Panc1 (cell line): ENCODE measurements at regions not wholly inside any gene's neighbourhood (a gene's known extent, or its start where the extent isn't known, plus 50 kb on each side); places are given as distances from the start of the nearest gene placed in this dataset.

Experiments
- ATAC-seq: fragments of 200-7000 bp; cut with Tn5 transposase; 2 replicates; pipeline ENCODE4 v1.9.1; 2020; ENCODE audit warnings: mild to moderate bottlenecking, moderate library complexity
- BruUV-seq: library from RNA; stranded (reverse); fragments of 400-500 nt; replicated peaks from 2 replicates; lab custom pipeline; 2021; lab: Mats Ljungman, UMichigan
- CTCF ChIA-PET: fragments of 300-600 bp; sonication (Branson Sonifier 250); formaldehyde crosslinking; loops from one replicate; lab custom pipeline; 2022; ENCODE audit warnings: antibody characterized with exemption; lab: Charles Lee
- POLR2A ChIA-PET: fragments of 300-600 bp; sonication (Branson Sonifier 250); formaldehyde crosslinking; loops from one replicate; lab custom pipeline; 2022; ENCODE audit warnings: antibody characterized with exemption; lab: Charles Lee
- DNase-seq: peaks from one replicate; pipeline ENCODE4 v3.0.0-alpha.2; 2010; ENCODE audit warnings: low read depth, low spot score
- H3K27ac ChIP-seq: 2 replicates; pipeline ENCODE4 v1.5.1; 2011; ENCODE audit warnings: mild to moderate bottlenecking, low read length, inconsistent platforms
- H3K27me3 ChIP-seq: fragments of 200-500 bp; sonication (Bioruptor generic); 2 replicates; pipeline ENCODE4 v1.6.0; 2014; ENCODE audit warnings: low read length, inconsistent platforms; ENCODE audit not compliant: control insufficient read depth, insufficient read depth
- H3K36me3 ChIP-seq: fragments of 200-500 bp; sonication (Bioruptor generic); 2 replicates; pipeline ENCODE4 v1.5.1; 2014; ENCODE audit warnings: inconsistent platforms, mild to moderate bottlenecking, low read length, moderate library complexity; ENCODE audit not compliant: control insufficient read depth, insufficient read depth
- H3K4me1 ChIP-seq: 2 replicates; pipeline ENCODE4 v1.5.1; 2011; ENCODE audit warnings: inconsistent platforms, mild to moderate bottlenecking, low read length, moderate library complexity; ENCODE audit not compliant: control insufficient read depth, insufficient read depth
- H3K4me3 ChIP-seq, 2 experiments: 2 replicates each; pipeline ENCODE4 v1.5.1; 2011 to 2012; ENCODE audit warnings: low read depth in 2 of 2, low read length in 2 of 2, mild to moderate bottlenecking in 2 of 2, inconsistent platforms in 1 of 2, moderate library complexity in 1 of 2
- H3K9me3 ChIP-seq: fragments of 200-500 bp; sonication (Bioruptor generic); 2 replicates; pipeline ENCODE4 v1.5.1; 2014; ENCODE audit warnings: low read depth, mild to moderate bottlenecking, inconsistent platforms, low read length, moderate library complexity; ENCODE audit not compliant: control insufficient read depth, insufficient read depth
- POLR2AphosphoS5 ChIP-seq: IDR thresholded peaks from 2 replicates; pipeline ENCODE4 v1.6.1; 2012; ENCODE audit warnings: mild to moderate bottlenecking, low read depth, low read length, moderate library complexity
- SIN3A ChIP-seq: IDR thresholded peaks from 2 replicates; pipeline ENCODE4 v1.6.1; 2012; ENCODE audit warnings: low read depth, mild to moderate bottlenecking, low read length, moderate library complexity, borderline replicate concordance; ENCODE audit not compliant: insufficient read depth
- TCF7L2 ChIP-seq: IDR thresholded peaks from 2 replicates; pipeline ENCODE4 v1.6.1; 2011; ENCODE audit warnings: mild to moderate bottlenecking, low read depth, low read length, inconsistent platforms
- in situ Hi-C: cut with HindIII; loops from 2 replicates; pipeline ENCODE4 v1.10.0; 2016; ENCODE audit warnings: low sequenced_read_pairs, low pct_unique_long_range_greater_than_20kb
- intact Hi-C: fragments of 100-400 bp; cut with micrococcal nuclease; formaldehyde crosslinking; loops from one replicate; pipeline ENCODE4 v1.10.0; 2022; ENCODE audit not compliant: unreplicated experiment
- TF ChIP-seq, protein P1 (sequence below): fragments of 450-650 bp; IDR thresholded peaks from 2 replicates; pipeline ENCODE4 v1.5.1; 2017; ENCODE audit warnings: mild to moderate bottlenecking
- TF ChIP-seq, protein P2 (sequence below), 2 experiments: IDR thresholded peaks; 2 replicates each; pipeline ENCODE4 v1.6.1; 2011 to 2012; ENCODE audit warnings: low read depth in 2 of 2, control low read depth in 1 of 2, low read length in 1 of 2, mild to moderate bottlenecking in 1 of 2, moderate library complexity in 1 of 2; ENCODE audit not compliant: insufficient read depth in 1 of 2

DNA sequence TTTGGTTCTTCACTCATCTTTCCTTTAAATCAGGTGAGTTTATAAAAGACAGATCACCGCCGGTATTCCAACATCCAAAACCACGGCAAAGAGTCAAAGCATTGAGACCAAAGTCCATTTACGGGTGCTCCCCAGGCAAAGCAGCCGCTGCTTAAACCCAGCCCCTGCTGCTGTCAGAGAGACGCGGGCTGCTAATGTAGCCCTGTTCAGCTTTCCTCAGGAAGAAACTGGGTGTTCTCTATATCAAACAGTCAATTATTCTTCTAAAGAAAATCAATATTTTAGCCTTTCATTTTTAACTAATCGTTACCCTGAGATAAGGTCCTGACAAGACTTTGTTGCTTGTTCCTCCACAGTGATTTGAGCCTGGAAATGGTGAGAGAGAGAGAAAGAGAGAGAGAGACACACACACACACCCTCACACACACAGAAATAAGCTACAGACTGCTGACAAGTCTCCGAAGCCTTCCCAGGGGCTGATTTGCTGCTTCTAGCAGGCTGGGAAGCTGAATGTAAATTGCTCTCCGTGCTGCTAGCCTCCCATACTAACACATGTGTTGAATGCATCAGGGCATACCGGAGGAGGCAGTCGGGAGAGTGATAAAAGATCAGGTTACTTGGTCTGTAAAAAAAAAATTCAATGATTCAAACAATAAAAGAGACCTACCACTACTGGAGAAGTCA is 183.0 kb upstream of the ANK3 start:
- H3K27me3 ChIP-seq, result no peaks in the 10 kb centered on the region
- ATAC-seq, result peak; percentile 84
- no TSS peak for BruUV-seq
- in situ Hi-C loops, result no loop called here
- POLR2A ChIA-PET, result no interaction called here
- intact Hi-C loops, result no loop called here
- no peaks in the 10 kb centered on the region for H3K36me3 ChIP-seq
- H3K4me3 ChIP-seq, result peak overlapping the region; percentile 34 to 61
- H3K9me3 ChIP-seq, result no peaks in the 10 kb centered on the region
- DNase-seq, result peak; percentile 12
- TF ChIP-seq POLR2AphosphoS5 (no peak), SIN3A (no peak), TCF7L2 (no peak)
- TF ChIP-seq, protein P1, sequence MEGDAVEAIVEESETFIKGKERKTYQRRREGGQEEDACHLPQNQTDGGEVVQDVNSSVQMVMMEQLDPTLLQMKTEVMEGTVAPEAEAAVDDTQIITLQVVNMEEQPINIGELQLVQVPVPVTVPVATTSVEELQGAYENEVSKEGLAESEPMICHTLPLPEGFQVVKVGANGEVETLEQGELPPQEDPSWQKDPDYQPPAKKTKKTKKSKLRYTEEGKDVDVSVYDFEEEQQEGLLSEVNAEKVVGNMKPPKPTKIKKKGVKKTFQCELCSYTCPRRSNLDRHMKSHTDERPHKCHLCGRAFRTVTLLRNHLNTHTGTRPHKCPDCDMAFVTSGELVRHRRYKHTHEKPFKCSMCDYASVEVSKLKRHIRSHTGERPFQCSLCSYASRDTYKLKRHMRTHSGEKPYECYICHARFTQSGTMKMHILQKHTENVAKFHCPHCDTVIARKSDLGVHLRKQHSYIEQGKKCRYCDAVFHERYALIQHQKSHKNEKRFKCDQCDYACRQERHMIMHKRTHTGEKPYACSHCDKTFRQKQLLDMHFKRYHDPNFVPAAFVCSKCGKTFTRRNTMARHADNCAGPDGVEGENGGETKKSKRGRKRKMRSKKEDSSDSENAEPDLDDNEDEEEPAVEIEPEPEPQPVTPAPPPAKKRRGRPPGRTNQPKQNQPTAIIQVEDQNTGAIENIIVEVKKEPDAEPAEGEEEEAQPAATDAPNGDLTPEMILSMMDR, result no peak
- TF ChIP-seq, protein P2, sequence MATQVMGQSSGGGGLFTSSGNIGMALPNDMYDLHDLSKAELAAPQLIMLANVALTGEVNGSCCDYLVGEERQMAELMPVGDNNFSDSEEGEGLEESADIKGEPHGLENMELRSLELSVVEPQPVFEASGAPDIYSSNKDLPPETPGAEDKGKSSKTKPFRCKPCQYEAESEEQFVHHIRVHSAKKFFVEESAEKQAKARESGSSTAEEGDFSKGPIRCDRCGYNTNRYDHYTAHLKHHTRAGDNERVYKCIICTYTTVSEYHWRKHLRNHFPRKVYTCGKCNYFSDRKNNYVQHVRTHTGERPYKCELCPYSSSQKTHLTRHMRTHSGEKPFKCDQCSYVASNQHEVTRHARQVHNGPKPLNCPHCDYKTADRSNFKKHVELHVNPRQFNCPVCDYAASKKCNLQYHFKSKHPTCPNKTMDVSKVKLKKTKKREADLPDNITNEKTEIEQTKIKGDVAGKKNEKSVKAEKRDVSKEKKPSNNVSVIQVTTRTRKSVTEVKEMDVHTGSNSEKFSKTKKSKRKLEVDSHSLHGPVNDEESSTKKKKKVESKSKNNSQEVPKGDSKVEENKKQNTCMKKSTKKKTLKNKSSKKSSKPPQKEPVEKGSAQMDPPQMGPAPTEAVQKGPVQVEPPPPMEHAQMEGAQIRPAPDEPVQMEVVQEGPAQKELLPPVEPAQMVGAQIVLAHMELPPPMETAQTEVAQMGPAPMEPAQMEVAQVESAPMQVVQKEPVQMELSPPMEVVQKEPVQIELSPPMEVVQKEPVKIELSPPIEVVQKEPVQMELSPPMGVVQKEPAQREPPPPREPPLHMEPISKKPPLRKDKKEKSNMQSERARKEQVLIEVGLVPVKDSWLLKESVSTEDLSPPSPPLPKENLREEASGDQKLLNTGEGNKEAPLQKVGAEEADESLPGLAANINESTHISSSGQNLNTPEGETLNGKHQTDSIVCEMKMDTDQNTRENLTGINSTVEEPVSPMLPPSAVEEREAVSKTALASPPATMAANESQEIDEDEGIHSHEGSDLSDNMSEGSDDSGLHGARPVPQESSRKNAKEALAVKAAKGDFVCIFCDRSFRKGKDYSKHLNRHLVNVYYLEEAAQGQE (IDR thresholded peaks at IDR 0.05; ENCODE audit: insufficient read depth in 1 of 2, low read depth in 2 of 2, low read length in 1 of 2), result no peak
- H3K27ac ChIP-seq, result no peak overlapping the region
- CTCF ChIA-PET, result no interaction called here
- no peaks in the 10 kb centered on the region for H3K4me1 ChIP-seq

DNA sequence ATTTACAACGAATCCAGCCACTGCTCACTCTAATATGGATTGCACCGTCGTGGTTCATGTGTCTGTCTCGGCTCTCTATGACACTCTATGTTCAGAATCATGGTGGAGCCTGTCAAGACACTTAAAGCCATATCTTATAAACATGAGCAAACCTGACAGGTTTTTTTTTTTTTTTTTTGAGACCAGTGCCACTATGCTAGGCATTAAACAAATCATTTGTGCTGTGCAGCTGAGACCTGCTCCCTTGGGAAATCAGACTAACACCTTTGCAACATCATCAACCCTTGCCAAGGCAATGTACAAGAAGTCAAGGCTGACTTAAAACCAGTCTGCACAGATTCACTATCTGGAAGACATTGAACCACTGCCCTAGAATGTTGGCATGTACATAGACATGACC is 181.2 kb upstream of the ANK3 start:
- in situ Hi-C loops (no loop called here), intact Hi-C loops (no loop called here)
- no peaks in the 10 kb centered on the region for H3K36me3 ChIP-seq
- DNase-seq (no peak), ATAC-seq (no peak)
- no peaks in the 10 kb centered on the region for H3K27me3 ChIP-seq
- no peaks in the 10 kb centered on the region for H3K9me3 ChIP-seq
- H3K4me1 ChIP-seq, result no peaks in the 10 kb centered on the region
- ChIA-PET POLR2A (no interaction called here), CTCF (no interaction called here)
- TF ChIP-seq, protein P2 (IDR thresholded peaks at IDR 0.05; ENCODE audit: insufficient read depth in 1 of 2, low read depth in 2 of 2, low read length in 1 of 2), result no peak
- TF ChIP-seq TCF7L2 (no peak), SIN3A (no peak), POLR2AphosphoS5 (no peak)
- TF ChIP-seq, protein P1, result no peak
- peak overlapping the region; percentile 1 to 15; a peak in 3 of 4 replicates for H3K4me3 ChIP-seq
- H3K27ac ChIP-seq, result no peak overlapping the region
- BruUV-seq, result no TSS peak
